Kidney (tissue), 13 donors: ENCODE measurements at regions not wholly inside any gene's neighbourhood (a gene's known extent, or its start where the extent isn't known, plus 50 kb on each side); places are given as distances from the start of the nearest gene placed in this dataset.

Source experiments
- DNase-seq, 5 donors: peaks; one replicate each; pipeline ENCODE4 v3.0.0-alpha.2; 2013 to 2020
- FAIRE-seq: peaks from 2 replicates; lab custom pipeline; 2012; peaks lifted over from hg19 to GRCh38; lab: Jason Lieb, UNC
- H3K27ac ChIP-seq, 2 donors: one replicate each; pipeline ENCODE4 v1.7.0; 2013; ENCODE audit warnings: low read depth in 2 of 2, low read length in 2 of 2, inconsistent platforms in 1 of 2
- H3K27me3 ChIP-seq: one replicate; pipeline ENCODE4 v1.7.1; 2013; ENCODE audit warnings: low read length, inconsistent platforms; ENCODE audit not compliant: control insufficient read depth, insufficient read depth
- H3K36me3 ChIP-seq, 3 donors: one replicate each; pipeline versions ENCODE4 v1.7.0 to v1.7.1; 2013; ENCODE audit warnings: low read length in 3 of 3, control low read depth in 1 of 3, inconsistent platforms in 1 of 3; ENCODE audit not compliant: insufficient read depth in 3 of 3, control insufficient read depth in 2 of 3
- H3K4me1 ChIP-seq, 3 donors: one replicate each; pipeline versions ENCODE4 v1.7.0 to v1.7.1; 2013; ENCODE audit warnings: low read length in 3 of 3, inconsistent platforms in 1 of 3, low read depth in 1 of 3; ENCODE audit not compliant: control insufficient read depth in 2 of 3, insufficient read depth in 2 of 3
- H3K4me3 ChIP-seq, 3 donors: one replicate each; pipeline versions ENCODE4 v1.7.0 to v1.8.1; 2013; ENCODE audit warnings: low read length in 3 of 3, control low read depth in 1 of 3, inconsistent platforms in 1 of 3
- H3K9ac ChIP-seq, 3 donors: one replicate each; pipeline versions ENCODE4 v1.7.0 to v1.7.1; 2013; ENCODE audit warnings: low read length in 3 of 3, control low read depth in 1 of 3, inconsistent platforms in 1 of 3
- H3K9me3 ChIP-seq, 3 donors: one replicate each; pipeline versions ENCODE4 v1.7.0 to v1.7.1; 2013; ENCODE audit warnings: low read length in 3 of 3, control low read depth in 1 of 3, inconsistent platforms in 1 of 3; ENCODE audit not compliant: control insufficient read depth in 2 of 3, insufficient read depth in 1 of 3
- intact Hi-C: fragments of 100-400 bp; cut with DNase I; formaldehyde crosslinking; loops from one replicate; pipeline ENCODE4 v1.11.1; 2022
- TF ChIP-seq, protein P1 (sequence below): IDR thresholded peaks from 3 replicates; pipeline ENCODE4 v1.5.1; 2012; ENCODE audit warnings: mild to moderate bottlenecking, moderate library complexity, borderline replicate concordance; ENCODE audit not compliant: insufficient read depth; ENCODE audit errors: extremely low read depth
- donor health status: control.
- donor health status: control.
- donor health status: control.
- donor health status: control.
- donor health status: control.
- donor health status: DM: yes; HTN: yes; CAD: no.
- donor health status: Normal renal cell carcinoma (clear cell type).

DNA sequence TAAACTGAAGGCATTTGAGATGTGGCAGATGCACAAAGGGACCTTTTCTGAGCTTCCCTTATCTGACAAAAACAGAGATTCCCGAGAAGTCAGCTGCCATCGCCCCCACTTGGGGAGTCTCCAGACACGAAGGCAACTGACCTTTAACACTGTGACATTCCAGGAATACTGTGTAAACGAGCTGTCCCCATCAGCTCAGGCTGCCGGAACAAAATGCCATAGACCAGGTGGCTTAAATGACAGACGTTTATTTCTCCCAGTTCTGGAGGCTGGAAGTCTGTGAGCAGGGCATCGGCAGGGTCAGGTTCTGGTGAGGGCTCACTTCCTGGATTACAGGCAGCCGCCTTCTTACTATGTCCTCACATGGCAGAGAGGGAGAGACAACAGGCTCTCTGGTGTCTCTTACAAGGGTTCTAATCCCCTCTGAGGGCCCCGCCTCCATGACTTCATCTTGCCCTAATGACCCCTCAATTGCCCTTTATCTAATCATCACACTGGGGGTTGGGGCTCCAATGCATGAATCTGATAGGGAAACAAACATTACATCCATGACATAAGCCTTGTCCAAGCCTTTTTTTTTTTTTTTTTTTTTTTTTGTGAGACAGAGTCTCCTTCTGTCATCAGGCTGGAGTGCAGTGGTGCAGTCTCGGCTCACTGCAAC lies 178.5 kb upstream of the RPL38 start:
- DNase-seq (peak in 2 of 5 donors; percentile 45 to 66), FAIRE-seq (no peak)
- Histone ChIP-seq H3K4me1 (no peaks in the 10 kb centered on the region), H3K36me3 (no peaks in the 10 kb centered on the region), H3K9ac (no peak overlapping the region), H3K9me3 (peaks cover 0 to 2% (median 0%) of the 10 kb centered on the region in 3 donors), H3K27ac (no peak overlapping the region), H3K4me3 (no peak overlapping the region), H3K27me3 (no peaks in the 10 kb centered on the region)
- TF ChIP-seq, protein P1, sequence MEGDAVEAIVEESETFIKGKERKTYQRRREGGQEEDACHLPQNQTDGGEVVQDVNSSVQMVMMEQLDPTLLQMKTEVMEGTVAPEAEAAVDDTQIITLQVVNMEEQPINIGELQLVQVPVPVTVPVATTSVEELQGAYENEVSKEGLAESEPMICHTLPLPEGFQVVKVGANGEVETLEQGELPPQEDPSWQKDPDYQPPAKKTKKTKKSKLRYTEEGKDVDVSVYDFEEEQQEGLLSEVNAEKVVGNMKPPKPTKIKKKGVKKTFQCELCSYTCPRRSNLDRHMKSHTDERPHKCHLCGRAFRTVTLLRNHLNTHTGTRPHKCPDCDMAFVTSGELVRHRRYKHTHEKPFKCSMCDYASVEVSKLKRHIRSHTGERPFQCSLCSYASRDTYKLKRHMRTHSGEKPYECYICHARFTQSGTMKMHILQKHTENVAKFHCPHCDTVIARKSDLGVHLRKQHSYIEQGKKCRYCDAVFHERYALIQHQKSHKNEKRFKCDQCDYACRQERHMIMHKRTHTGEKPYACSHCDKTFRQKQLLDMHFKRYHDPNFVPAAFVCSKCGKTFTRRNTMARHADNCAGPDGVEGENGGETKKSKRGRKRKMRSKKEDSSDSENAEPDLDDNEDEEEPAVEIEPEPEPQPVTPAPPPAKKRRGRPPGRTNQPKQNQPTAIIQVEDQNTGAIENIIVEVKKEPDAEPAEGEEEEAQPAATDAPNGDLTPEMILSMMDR: no peak
- intact Hi-C loops: no loop called here

DNA sequence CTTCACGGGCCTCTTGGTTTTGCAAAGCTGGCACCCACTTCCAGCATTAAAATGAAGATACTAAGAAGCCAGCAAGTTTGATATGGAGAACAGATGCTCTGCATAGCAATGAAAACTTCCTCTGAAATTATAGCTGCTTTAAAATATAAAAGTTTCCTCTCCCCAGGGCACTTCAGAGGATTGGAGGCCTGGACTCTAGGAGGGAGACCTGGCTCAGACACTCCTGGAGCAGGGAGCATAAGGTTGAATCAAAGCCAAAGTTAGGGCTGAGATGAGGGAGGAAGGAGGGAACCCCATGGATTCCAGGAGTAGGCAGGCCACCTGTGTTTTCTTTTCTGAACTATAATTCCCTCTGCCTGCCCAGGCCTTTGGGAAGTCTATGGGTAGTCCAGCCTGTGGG lies 176.0 kb upstream of the RPL38 start:
- Histone ChIP-seq H3K36me3 (no peaks in the 10 kb centered on the region), H3K27ac (no peak overlapping the region), H3K9ac (no peak overlapping the region), H3K4me3 (no peak overlapping the region), H3K4me1 (no peaks in the 10 kb centered on the region), H3K9me3 (peaks cover 0 to 2% (median 0%) of the 10 kb centered on the region in 3 donors), H3K27me3 (no peaks in the 10 kb centered on the region)
- intact Hi-C loops: no loop called here
- DNase-seq (peak in 1 of 5 donors; percentile 4), FAIRE-seq (no peak)
- TF ChIP-seq, protein P1: no peak

DNA sequence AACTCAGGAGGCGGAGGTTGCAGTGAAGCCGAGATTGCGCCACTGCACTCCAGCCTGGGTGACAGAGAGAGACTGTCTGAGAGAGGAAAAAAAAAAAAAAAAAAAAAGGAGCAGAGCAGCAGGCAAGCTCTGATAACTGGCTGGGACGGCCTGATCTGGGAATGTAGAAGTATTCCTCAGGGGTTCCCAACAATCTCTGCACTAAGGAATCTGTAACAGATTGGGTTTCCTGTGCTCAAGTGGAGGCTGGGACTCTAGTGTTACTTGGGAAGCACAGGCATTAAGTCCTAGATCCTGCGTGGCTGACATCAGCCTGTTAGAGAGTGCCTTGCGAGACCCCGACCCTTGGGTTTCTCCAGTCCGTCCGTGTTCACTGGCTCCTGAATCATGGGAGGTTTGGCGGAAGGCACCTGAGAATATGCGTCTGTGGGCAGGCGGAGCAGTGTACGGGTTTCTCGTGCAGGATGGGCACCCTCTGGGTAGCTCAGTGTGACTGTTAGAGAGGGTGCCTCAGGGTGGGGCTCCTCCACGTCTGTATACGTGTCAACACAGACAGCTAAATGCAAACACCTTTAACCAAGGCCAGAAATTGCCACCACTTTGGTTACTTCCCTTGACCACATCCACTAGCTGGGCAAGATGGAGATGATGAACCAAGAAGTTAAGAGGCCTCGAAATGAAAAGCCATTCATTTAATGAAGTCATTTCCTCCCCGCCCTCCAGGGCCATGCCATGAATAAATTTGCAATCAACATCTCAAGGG lies 174.9 kb upstream of the RPL38 start:
- intact Hi-C loops: no loop called here
- DNase-seq: peak in 1 of 5 donors; percentile 48
- Histone ChIP-seq H3K9ac (no peak overlapping the region), H3K27me3 (no peaks in the 10 kb centered on the region), H3K4me1 (no peaks in the 10 kb centered on the region), H3K9me3 (peaks cover 0 to 2% (median 0%) of the 10 kb centered on the region in 3 donors), H3K36me3 (no peaks in the 10 kb centered on the region), H3K27ac (no peak overlapping the region), H3K4me3 (no peak overlapping the region)
- TF ChIP-seq, protein P1: no peak
- FAIRE-seq: no peak
